ENCODE measurements at regions not wholly inside any gene's neighbourhood (a gene's known extent, or its start where the extent isn't known, plus 50 kb on each side); places are given as distances from the start of the nearest gene placed in this dataset.

DNA sequence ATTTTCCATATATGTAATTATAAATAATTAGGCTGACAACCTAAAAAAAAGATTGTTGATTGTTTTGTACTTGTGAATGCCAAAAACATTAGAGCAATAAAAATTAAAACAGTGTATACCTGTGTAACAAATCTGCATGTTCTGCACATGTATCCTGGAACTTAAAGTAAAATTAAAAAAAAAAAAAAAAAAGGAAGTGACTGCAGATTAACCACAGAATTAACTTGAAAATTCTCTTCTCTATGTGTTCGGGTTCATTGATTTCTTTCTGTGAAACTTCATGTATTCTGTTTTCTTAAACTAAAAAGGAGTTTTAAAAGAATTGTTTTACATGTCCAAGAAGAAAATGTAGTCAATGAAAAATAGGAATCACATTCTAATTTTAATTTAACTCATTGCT, 95.7 kb downstream of the FASLG start:
- Histone ChIP-seq H3K9me3 (ENCODE audit: low read length) (no peaks in the 10 kb centered on the region), H3K27ac (ENCODE audit: low read length) (no peak overlapping the region), H3K4me3 (ENCODE audit: low read length) (no peak overlapping the region), H3K9ac (ENCODE audit: low read length) (no peak overlapping the region), H3F3A (ENCODE audit: insufficient read depth, low read length, poor library complexity, severe bottlenecking) (no peaks in the 10 kb centered on the region), H2AFZ (ENCODE audit: low read depth, low read length) (no peak overlapping the region), H3K9me2 (ENCODE audit: insufficient read depth, low read length) (no peaks in the 10 kb centered on the region), H3K27me3 (ENCODE audit: insufficient read depth, low read depth, low read length) (no peaks in the 10 kb centered on the region), H3K79me2 (replicated peaks; ENCODE audit: insufficient read depth, low read length) (no peaks in the 10 kb centered on the region), H3K36me3 (ENCODE audit: insufficient read depth, low read length) (no peaks in the 10 kb centered on the region), H4K20me1 (ENCODE audit: insufficient read depth) (no peaks in the 10 kb centered on the region), H3K4me2 (ENCODE audit: low read length) (no peak overlapping the region)
- TF ChIP-seq, protein P1, sequence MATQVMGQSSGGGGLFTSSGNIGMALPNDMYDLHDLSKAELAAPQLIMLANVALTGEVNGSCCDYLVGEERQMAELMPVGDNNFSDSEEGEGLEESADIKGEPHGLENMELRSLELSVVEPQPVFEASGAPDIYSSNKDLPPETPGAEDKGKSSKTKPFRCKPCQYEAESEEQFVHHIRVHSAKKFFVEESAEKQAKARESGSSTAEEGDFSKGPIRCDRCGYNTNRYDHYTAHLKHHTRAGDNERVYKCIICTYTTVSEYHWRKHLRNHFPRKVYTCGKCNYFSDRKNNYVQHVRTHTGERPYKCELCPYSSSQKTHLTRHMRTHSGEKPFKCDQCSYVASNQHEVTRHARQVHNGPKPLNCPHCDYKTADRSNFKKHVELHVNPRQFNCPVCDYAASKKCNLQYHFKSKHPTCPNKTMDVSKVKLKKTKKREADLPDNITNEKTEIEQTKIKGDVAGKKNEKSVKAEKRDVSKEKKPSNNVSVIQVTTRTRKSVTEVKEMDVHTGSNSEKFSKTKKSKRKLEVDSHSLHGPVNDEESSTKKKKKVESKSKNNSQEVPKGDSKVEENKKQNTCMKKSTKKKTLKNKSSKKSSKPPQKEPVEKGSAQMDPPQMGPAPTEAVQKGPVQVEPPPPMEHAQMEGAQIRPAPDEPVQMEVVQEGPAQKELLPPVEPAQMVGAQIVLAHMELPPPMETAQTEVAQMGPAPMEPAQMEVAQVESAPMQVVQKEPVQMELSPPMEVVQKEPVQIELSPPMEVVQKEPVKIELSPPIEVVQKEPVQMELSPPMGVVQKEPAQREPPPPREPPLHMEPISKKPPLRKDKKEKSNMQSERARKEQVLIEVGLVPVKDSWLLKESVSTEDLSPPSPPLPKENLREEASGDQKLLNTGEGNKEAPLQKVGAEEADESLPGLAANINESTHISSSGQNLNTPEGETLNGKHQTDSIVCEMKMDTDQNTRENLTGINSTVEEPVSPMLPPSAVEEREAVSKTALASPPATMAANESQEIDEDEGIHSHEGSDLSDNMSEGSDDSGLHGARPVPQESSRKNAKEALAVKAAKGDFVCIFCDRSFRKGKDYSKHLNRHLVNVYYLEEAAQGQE (IDR thresholded peaks at IDR 0.05; ENCODE audit: borderline replicate concordance): no peak
- TF ChIP-seq CTCF (IDR thresholded peaks at IDR 0.05; ENCODE audit: poor library complexity, severe bottlenecking) (no peak), RAD21 (conservative IDR thresholded peaks at IDR 0.05) (no peak), EP300 (conservative IDR thresholded peaks at IDR 0.05; ENCODE audit: poor library complexity, severe bottlenecking) (no peak), EZH2 (IDR thresholded peaks at IDR 0.05; ENCODE audit: borderline replicate concordance, insufficient read depth, low read length, poor library complexity, severe bottlenecking) (no peak), TAF1 (IDR thresholded peaks at IDR 0.05; ENCODE audit: low read depth) (no peak), SMC3 (conservative IDR thresholded peaks at IDR 0.05; ENCODE audit: poor library complexity) (no peak), POLR2AphosphoS5 (IDR thresholded peaks at IDR 0.05) (no peak), MXI1 (conservative IDR thresholded peaks at IDR 0.05; ENCODE audit: poor library complexity, severe bottlenecking) (no peak)

DNA sequence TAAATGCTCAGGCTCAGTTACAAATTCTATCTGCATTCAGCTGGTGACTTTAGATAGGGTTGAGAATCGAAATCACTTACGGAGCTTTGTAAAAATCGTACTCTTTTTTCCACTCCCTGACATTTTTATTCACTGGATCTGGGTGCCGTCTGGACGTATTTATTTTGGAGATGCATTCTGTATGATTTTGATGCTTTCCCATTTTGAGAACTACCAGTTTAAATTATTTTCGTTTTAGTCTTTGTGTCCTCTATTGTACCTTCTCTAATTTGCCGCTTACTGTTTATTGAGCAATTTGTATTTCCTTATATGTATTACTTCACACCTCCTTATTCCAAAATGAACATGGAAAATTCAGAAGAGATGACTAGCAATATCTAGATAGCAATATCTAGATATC, 96.2 kb downstream of the FASLG start:
- Histone ChIP-seq H3K9me2 (ENCODE audit: insufficient read depth, low read length) (no peaks in the 10 kb centered on the region), H4K20me1 (ENCODE audit: insufficient read depth) (no peaks in the 10 kb centered on the region), H3K36me3 (ENCODE audit: insufficient read depth, low read length) (no peaks in the 10 kb centered on the region), H3K27me3 (ENCODE audit: insufficient read depth, low read depth, low read length) (no peaks in the 10 kb centered on the region), H2AFZ (ENCODE audit: low read depth, low read length) (no peak overlapping the region), H3F3A (ENCODE audit: insufficient read depth, low read length, poor library complexity, severe bottlenecking) (no peaks in the 10 kb centered on the region), H3K9ac (ENCODE audit: low read length) (no peak overlapping the region), H3K4me2 (ENCODE audit: low read length) (no peak overlapping the region), H3K27ac (ENCODE audit: low read length) (no peak overlapping the region), H3K79me2 (replicated peaks; ENCODE audit: insufficient read depth, low read length) (no peaks in the 10 kb centered on the region), H3K9me3 (ENCODE audit: low read length) (no peaks in the 10 kb centered on the region), H3K4me3 (ENCODE audit: low read length) (no peak overlapping the region)
- no peak for TF ChIP-seq MXI1 (conservative IDR thresholded peaks at IDR 0.05; ENCODE audit: poor library complexity, severe bottlenecking)
- TF ChIP-seq CTCF (IDR thresholded peaks at IDR 0.05; ENCODE audit: poor library complexity, severe bottlenecking): no peak
- no peak for TF ChIP-seq TAF1 (IDR thresholded peaks at IDR 0.05; ENCODE audit: low read depth)
- TF ChIP-seq EP300 (conservative IDR thresholded peaks at IDR 0.05; ENCODE audit: poor library complexity, severe bottlenecking): no peak
- TF ChIP-seq RAD21 (conservative IDR thresholded peaks at IDR 0.05): no peak
- TF ChIP-seq, protein P1 (IDR thresholded peaks at IDR 0.05; ENCODE audit: borderline replicate concordance): no peak
- TF ChIP-seq SMC3 (conservative IDR thresholded peaks at IDR 0.05; ENCODE audit: poor library complexity): no peak

Data from neural cell (in vitro differentiated cells).